Sciatic nerve (tissue), 2 donors: ENCODE measurements at regions not wholly inside any gene's neighbourhood (a gene's known extent, or its start where the extent isn't known, plus 50 kb on each side); places are given as distances from the start of the nearest gene placed in this dataset.
"Not testable (repeated sequence)": the region's sequence is repeated elsewhere in the genome, so short reads cannot be mapped to it uniquely, and the experiment has no call there.

ENCODE experiments used
- ATAC-seq: fragments of 200-7000 bp; cut with Tn5 transposase; one replicate; pipeline ENCODE4 v1.9.1; 2020; ENCODE audit warnings: mild to moderate bottlenecking, moderate library complexity
- DNase-seq: peaks from one replicate; pipeline ENCODE4 v3.0.0-alpha.2; 2020; ENCODE audit warnings: low spot score
- intact Hi-C: fragments of 100-400 bp; cut with DNase I; formaldehyde crosslinking; loops from one replicate; pipeline ENCODE4 v1.14.2; 2022
- donor health status: DM: no; HTN: no; CAD: no.
- donor health status: DM: no; HTN: no; CAD: no.

DNA sequence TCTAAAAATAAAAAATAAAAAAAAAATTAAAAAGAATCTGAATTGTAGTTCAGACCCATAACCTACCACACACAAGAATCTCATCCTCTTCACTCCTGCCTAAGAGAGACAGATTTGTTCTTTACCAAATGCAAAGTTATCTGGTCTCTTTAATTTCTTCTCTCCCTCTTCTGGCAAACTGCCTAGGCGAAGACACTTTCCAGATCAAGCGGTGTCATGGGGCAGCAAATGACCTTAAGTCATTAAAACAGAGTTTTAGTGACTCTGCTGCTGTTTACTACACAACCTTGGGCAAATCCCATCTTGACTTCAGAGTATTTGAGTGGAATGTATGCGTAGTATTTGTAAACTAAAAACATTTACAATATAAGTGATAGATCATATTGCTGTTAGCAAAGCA lies 60.9 kb upstream of the NID2 start:
- ATAC-seq (no peak), DNase-seq (no peak)
- intact Hi-C loops = loop anchor here (5.0 kb wide), 1 partner anchor 132 kb away; no protein-coding TSS in a partner anchor

DNA sequence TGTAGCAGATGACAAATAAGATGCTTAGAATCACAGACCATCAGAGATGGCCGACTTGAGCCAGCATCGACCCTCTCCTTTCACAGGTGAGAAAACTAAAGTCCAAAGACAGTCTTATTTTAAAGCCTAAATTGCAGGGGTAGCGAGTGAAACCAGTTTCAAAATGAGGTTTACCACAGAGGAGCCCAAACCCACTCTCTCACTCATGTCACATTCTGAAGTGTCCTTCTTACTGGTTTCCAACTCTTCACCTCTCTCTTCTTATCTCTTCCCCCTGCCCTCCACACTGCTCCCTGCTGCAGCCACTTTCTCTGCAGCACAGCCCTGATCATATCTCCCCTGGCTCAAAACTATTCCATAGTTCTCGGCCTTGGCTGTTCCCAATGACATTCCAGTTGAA lies 57.0 kb upstream of the NID2 start:
- intact Hi-C loops = no loop called here
- DNase-seq = no peak
- no peak for ATAC-seq

DNA sequence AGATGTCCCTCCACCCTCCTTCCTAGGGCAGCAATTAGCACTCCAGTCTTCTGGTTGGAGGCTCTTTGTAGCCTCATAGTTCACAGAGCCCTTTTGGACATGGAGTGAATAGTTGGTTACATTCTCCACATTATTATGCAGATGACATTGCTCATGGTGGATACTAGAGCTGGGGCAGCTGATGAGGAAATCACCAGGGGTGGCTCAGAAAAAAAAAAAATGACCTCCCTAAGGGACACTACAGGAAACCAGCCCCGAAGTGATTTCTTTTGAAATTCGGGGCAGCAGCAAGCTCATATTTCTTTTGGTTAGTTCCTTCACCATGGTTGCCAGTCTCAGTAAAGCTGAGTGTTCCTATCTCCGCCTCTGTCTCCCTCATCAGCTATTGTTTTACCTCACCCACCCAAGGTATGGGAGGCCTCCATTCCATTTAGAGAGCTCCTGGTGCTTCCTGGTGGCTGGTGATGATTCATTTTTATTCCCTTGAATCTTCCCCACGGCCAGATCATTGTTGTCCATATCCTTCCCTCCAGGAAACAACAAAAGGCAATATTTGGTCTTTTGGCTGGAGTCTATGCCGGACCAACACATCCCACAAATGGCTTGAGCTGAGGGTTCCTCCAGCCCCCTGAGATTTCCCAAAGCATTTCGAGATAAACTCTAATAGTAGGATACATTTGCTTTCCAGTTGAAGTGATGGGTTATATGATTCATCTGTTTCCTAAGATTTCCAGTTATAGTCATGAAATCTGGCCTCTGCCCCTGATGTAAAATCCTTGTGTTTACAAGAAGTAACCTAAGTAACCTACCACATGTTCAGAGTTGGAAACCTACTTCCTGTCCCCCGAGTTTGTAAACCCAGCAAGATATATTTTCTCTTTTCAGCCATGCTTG lies 56.2 kb upstream of the NID2 start:
- no peak for DNase-seq
- intact Hi-C loops = no loop called here
- peak; percentile 78 for ATAC-seq

DNA sequence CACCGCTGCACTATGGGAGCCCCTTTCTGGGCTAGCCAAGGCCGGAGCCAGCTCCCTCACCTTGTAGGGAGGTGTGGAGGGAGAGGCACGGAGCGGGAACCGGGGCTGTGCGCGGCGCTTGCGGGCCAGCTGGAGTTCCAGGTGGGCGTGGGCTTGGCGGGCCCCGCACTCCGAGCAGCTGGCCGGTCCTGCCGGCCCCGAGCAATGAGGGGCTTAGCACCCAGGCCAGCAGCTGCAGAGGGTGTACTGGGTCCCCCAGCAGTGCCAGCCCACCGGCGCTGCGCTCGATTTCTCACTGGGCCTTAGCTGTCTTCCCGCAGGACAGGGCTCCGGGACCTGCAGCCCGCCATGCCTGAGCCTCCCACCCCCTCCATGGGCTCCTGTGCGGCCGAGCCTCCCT lies 53.3 kb upstream of the NID2 start:
- ATAC-seq, intact Hi-C loops: not testable (repeated sequence)

DNA sequence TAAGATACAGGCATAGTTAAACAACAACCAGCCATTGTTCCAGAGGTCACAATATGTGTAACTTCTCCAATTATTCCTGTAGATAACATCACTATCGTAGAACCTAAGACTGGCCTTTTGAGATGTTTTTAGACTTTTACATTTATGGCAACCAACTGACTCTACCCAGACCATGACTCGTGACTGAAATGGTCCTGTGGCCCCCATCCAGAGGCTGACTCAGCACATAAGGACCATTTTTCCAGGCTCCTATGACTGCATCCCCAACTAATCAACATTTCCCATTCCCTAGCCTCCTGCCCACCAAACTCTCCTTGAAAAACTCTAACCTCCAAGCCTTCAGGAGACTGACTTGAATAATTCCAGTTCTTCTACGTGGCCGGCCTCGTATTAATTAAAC lies 52.6 kb upstream of the NID2 start:
- no peak for ATAC-seq
- DNase-seq = no peak
- intact Hi-C loops = no loop called here

More for the DNA sequence above, 53.3 kb upstream of the NID2 start:
- DNase-seq = not testable (repeated sequence)

DNA sequence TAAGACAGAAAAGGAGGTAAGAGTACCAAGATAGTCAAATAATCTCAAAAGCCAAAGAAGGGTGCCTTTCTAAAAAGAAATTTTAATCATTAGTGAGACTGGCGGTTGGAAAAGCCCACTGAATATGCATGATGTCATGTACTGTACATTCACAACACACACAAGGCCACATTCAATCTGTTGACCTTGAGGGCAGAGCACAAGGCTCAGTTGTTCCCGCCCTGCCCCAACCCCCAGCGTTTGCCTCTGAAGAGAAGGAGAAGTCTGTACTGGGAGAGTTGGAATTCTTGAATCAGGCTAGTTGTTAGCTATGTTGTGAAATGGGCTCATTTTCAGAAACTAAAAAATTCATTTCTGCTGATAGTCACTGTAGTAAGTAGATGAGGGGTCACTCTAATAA lies 50.2 kb upstream of the NID2 start:
- DNase-seq (no peak), ATAC-seq (peak; percentile 92)
- intact Hi-C loops = no loop called here
